SK-N-SH treated with all-trans-retinoic acid at 6 μM for 48 hours (cell line): ENCODE measurements at regions not wholly inside any gene's neighbourhood (a gene's known extent, or its start where the extent isn't known, plus 50 kb on each side); places are given as distances from the start of the nearest gene placed in this dataset.
"Not testable (repeated sequence)": the region's sequence is repeated elsewhere in the genome, so short reads cannot be mapped to it uniquely, and the experiment has no call there.

Experiments used
- ATAC-seq: fragments of 200-7000 bp; cut with Tn5 transposase; 3 replicates; pipeline ENCODE4 v1.9.1; 2020; ENCODE audit warnings: mild to moderate bottlenecking, moderate library complexity
- BACH2 ChIP-seq: fragments of 250-450 bp; sonication (Bioruptor Pico); IDR thresholded peaks from 2 replicates; pipeline ENCODE4 v1.9.0; 2021; ENCODE audit warnings: mild to moderate bottlenecking, borderline replicate concordance
- CREB5 ChIP-seq: fragments of 250-450 bp; sonication (Bioruptor Pico); IDR thresholded peaks from 2 replicates; pipeline ENCODE4 v1.5.1; 2020; ENCODE audit warnings: low read depth, mild to moderate bottlenecking, moderate library complexity
- CSDC2 ChIP-seq: fragments of 250-450 bp; sonication (Bioruptor Pico); IDR thresholded peaks from 2 replicates; pipeline ENCODE4 v1.5.0; 2020; ENCODE audit warnings: mild to moderate bottlenecking, moderate library complexity
- CSRNP3 ChIP-seq: fragments of 250-450 bp; sonication (Bioruptor Pico); IDR thresholded peaks from 2 replicates; pipeline ENCODE4 v1.5.1; 2021; ENCODE audit warnings: mild to moderate bottlenecking, moderate library complexity
- ESRRG ChIP-seq: fragments of 250-450 bp; sonication (Bioruptor Pico); IDR thresholded peaks from 2 replicates; pipeline ENCODE4 v1.6.1; 2021; ENCODE audit warnings: mild to moderate bottlenecking
- GLIS3 ChIP-seq: fragments of 250-450 bp; sonication (Bioruptor Pico); IDR thresholded peaks from 2 replicates; pipeline ENCODE4 v1.5.0; 2020; ENCODE audit warnings: mild to moderate bottlenecking, moderate library complexity
- ISL1 ChIP-seq: fragments of 250-450 bp; sonication (Bioruptor Pico); IDR thresholded peaks from 2 replicates; pipeline ENCODE4 v2.1.2; 2022; ENCODE audit warnings: mild to moderate bottlenecking, moderate library complexity
- OSR1 ChIP-seq: fragments of 250-450 bp; sonication (Bioruptor Pico); IDR thresholded peaks from 2 replicates; pipeline ENCODE4 v1.8.0; 2022; ENCODE audit warnings: moderate library complexity, mild to moderate bottlenecking, inconsistent platforms
- PATZ1 ChIP-seq: fragments of 250-450 bp; sonication (Bioruptor Pico); IDR thresholded peaks from 2 replicates; pipeline ENCODE4 v1.8.0; 2020; ENCODE audit warnings: mild to moderate bottlenecking, moderate library complexity, borderline replicate concordance
- PPARA ChIP-seq: fragments of 250-450 bp; sonication (Bioruptor Pico); IDR thresholded peaks from 2 replicates; pipeline ENCODE4 v1.5.0; 2020; ENCODE audit warnings: mild to moderate bottlenecking, borderline replicate concordance
- RARB ChIP-seq: fragments of 250-450 bp; sonication (Bioruptor Pico); IDR thresholded peaks from 2 replicates; pipeline ENCODE4 v1.8.0; 2021; ENCODE audit warnings: mild to moderate bottlenecking, moderate library complexity
- SNAI2 ChIP-seq: fragments of 250-450 bp; sonication (Bioruptor Pico); IDR thresholded peaks from 2 replicates; pipeline ENCODE4 v1.5.0; 2020; ENCODE audit warnings: mild to moderate bottlenecking, moderate library complexity
- TCF4 ChIP-seq: fragments of 250-450 bp; sonication (Bioruptor Pico); IDR thresholded peaks from 2 replicates; pipeline ENCODE4 v1.8.0; 2021; ENCODE audit warnings: mild to moderate bottlenecking, moderate library complexity, borderline replicate concordance
- TOX ChIP-seq: fragments of 250-450 bp; sonication (Bioruptor Pico); IDR thresholded peaks from 2 replicates; pipeline ENCODE4 v1.8.0; 2021; ENCODE audit warnings: mild to moderate bottlenecking, moderate library complexity, borderline replicate concordance
- ZC3H10 ChIP-seq: fragments of 250-450 bp; sonication (Bioruptor Pico); IDR thresholded peaks from 2 replicates; pipeline ENCODE4 v1.5.1; 2021; ENCODE audit warnings: mild to moderate bottlenecking, moderate library complexity
- ZFP3 ChIP-seq: fragments of 250-450 bp; sonication (Bioruptor Pico); IDR thresholded peaks from 2 replicates; pipeline ENCODE4 v1.5.0; 2020; ENCODE audit warnings: mild to moderate bottlenecking, moderate library complexity
- ZFP30 ChIP-seq: fragments of 450-650 bp; formaldehyde crosslinking; IDR thresholded peaks from 2 replicates; pipeline ENCODE4 v1.5.0; 2022; ENCODE audit warnings: mild to moderate bottlenecking, moderate library complexity
- ZNF565 ChIP-seq: fragments of 450-650 bp; formaldehyde crosslinking; conservative IDR thresholded peaks from 2 replicates; pipeline ENCODE4 v1.5.0; 2020; ENCODE audit warnings: low read depth, mild to moderate bottlenecking, moderate library complexity
- ZNF8 ChIP-seq: fragments of 450-650 bp; formaldehyde crosslinking; IDR thresholded peaks from 2 replicates; pipeline ENCODE4 v1.5.0; 2020; ENCODE audit warnings: mild to moderate bottlenecking, moderate library complexity

DNA sequence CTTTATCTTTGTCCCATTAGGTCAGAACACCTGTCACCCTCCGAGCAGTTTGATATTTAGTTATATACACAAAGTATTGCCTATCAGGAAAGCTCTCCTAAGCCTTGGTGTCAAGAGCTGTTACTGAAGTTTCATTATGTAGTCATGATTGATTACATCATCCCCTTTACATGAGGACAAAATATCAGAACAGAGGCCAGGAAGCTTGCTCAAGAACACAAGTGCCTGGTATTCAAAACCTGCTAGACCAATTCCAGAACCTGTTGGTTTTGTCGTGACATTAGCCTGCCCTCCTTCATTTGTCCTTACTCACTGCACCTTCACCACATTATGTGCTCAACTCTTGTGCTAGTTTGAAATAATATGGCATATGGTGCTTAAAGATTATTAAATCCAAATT lies 377.1 kb downstream of the CDH19 start:
- no peak for ATAC-seq
- TF ChIP-seq ZFP3 (CRISPR knock-in tag), result no peak
- TF ChIP-seq ZFP30, result no peak
- no peak for TF ChIP-seq PATZ1 (CRISPR knock-in tag)
- no peak for TF ChIP-seq PPARA (CRISPR knock-in tag)
- TF ChIP-seq CSDC2, result no peak
- TF ChIP-seq CREB5 (CRISPR knock-in tag), result no peak
- TF ChIP-seq BACH2 (CRISPR knock-in tag), result no peak
- TF ChIP-seq CSRNP3 (CRISPR knock-in tag), result no peak
- no peak for TF ChIP-seq TCF4 (CRISPR knock-in tag)
- no peak for TF ChIP-seq RARB (CRISPR knock-in tag)
- no peak for TF ChIP-seq OSR1 (CRISPR knock-in tag)
- TF ChIP-seq ZNF565 (CRISPR knock-in tag), result no peak

DNA sequence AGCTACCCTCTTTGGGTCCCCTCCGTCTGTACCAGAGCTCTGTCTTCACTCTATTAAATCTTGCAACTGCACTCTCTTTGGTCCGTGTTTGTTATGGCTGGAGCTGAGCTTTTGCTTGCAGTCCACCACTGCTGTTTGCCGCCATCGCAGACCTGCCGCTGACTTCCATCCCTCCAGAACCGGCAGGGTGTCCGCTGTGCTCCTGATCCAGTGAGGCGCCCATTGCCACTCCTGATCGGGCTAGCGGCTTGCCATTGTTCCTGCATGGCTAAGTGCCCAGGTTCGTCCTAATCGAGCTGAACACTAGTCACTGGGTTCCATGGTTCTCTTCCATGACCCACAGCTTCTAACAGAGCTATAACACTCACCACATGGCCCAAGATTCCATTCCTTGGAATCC lies 380.6 kb downstream of the CDH19 start:
- not testable (repeated sequence) for ATAC-seq

DNA sequence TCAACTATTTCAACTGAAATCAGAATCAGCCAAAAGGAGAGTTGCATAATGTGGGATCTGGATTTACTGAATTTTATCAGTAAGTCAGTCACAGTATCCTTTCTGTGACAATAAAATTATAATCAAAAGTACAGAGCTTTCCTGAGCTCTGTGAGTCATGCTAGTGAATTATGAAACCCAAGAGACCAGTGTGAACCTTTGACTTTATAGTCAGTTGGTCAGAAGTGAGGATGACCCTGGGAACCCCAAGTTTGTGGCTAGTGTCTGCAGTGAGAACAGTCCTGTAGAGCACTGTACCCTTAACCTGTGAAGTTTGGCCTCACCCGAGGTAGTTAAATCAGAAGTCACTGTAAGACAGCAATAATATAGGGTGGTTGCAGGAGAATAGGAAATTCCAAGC lies 381.7 kb downstream of the CDH19 start:
- TF ChIP-seq ZNF8 (CRISPR knock-in tag), result no peak
- TF ChIP-seq ESRRG (CRISPR knock-in tag), result no peak
- no peak for TF ChIP-seq ZNF565 (CRISPR knock-in tag)
- no peak for TF ChIP-seq ISL1 (CRISPR knock-in tag)
- no peak for TF ChIP-seq PATZ1 (CRISPR knock-in tag)
- no peak for TF ChIP-seq ZC3H10 (CRISPR knock-in tag)
- TF ChIP-seq CSDC2, result no peak
- TF ChIP-seq BACH2 (CRISPR knock-in tag), result no peak
- TF ChIP-seq RARB (CRISPR knock-in tag), result no peak
- no peak for TF ChIP-seq TOX
- no peak for TF ChIP-seq PPARA (CRISPR knock-in tag)
- TF ChIP-seq TCF4 (CRISPR knock-in tag), result no peak
- no peak for TF ChIP-seq OSR1 (CRISPR knock-in tag)
- no peak for ATAC-seq

GRCh38 chr18:66219817-66220216 lies 384.1 kb downstream of the CDH19 start:
- ATAC-seq, result no peak
- TF ChIP-seq CSDC2, result no peak
- no peak for TF ChIP-seq CREB5 (CRISPR knock-in tag)
- TF ChIP-seq OSR1 (CRISPR knock-in tag), result no peak
- no peak for TF ChIP-seq SNAI2

DNA sequence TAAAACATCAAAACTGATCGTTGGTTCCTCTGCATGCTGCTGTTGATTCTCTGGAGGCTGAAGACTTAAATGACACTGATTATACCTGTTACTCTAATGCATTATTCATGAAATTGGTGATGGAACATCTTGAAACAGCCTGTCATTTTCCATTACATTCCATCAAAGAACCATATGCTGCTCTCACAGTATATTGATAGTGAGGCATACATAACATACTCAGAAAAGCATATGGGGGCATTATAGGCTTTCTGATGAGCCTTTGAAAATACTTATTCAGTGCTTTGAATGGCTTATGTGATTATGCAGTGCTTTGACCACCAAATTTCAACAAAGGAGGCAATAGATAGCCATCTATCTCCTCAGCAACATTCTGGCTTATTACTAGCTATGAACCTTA lies 392.1 kb downstream of the CDH19 start:
- no peak for TF ChIP-seq GLIS3 (CRISPR knock-in tag)
- TF ChIP-seq ZFP3 (CRISPR knock-in tag), result no peak
- TF ChIP-seq PATZ1 (CRISPR knock-in tag), result no peak
- no peak for TF ChIP-seq BACH2 (CRISPR knock-in tag)
- no peak for ATAC-seq
